Astrocyte (in vitro differentiated cells and primary cell): ENCODE measurements at regions not wholly inside any gene's neighbourhood (a gene's known extent, or its start where the extent isn't known, plus 50 kb on each side); places are given as distances from the start of the nearest gene placed in this dataset.

ENCODE experiments used
- DNase-seq: peaks from one replicate; pipeline ENCODE4 v3.0.0-alpha.2; 2010; ENCODE audit warnings: low read depth
- FAIRE-seq: peaks from 2 replicates; lab custom pipeline; 2011; peaks lifted over from hg19 to GRCh38; lab: Jason Lieb, UNC
- H2AFZ ChIP-seq: 2 replicates; pipeline ENCODE4 v1.6.0; 2012; ENCODE audit warnings: low read depth, low read length, inconsistent platforms
- H3K27ac ChIP-seq: 2 replicates; pipeline ENCODE4 v1.5.1; 2011; ENCODE audit warnings: low read depth, low read length, inconsistent platforms
- H3K27me3 ChIP-seq: 2 replicates; pipeline ENCODE4 v1.6.0; 2011; ENCODE audit warnings: low read length, inconsistent platforms; ENCODE audit not compliant: insufficient read depth
- H3K36me3 ChIP-seq: 2 replicates; pipeline ENCODE4 v1.5.1; 2011; ENCODE audit warnings: low read length, inconsistent platforms; ENCODE audit not compliant: insufficient read depth
- H3K4me1 ChIP-seq: 2 replicates; pipeline ENCODE4 v1.5.1; 2011; ENCODE audit warnings: low read length, inconsistent platforms; ENCODE audit not compliant: insufficient read depth
- H3K4me2 ChIP-seq: 2 replicates; pipeline ENCODE4 v1.6.0; 2012; ENCODE audit warnings: low read length, inconsistent platforms
- H3K4me3 ChIP-seq: 2 replicates; pipeline ENCODE4 v1.5.1; 2011; ENCODE audit warnings: low read depth, mild to moderate bottlenecking, low read length, inconsistent platforms; ENCODE audit not compliant: insufficient read depth
- H3K79me2 ChIP-seq: 2 replicates; pipeline ENCODE4 v1.6.0; 2012; ENCODE audit warnings: mild to moderate bottlenecking, low read length, inconsistent platforms; ENCODE audit not compliant: insufficient read depth
- H3K9ac ChIP-seq: 2 replicates; pipeline ENCODE4 v1.6.0; 2012; ENCODE audit warnings: mild to moderate bottlenecking, low read length, inconsistent platforms
- H3K9me3 ChIP-seq: 2 replicates; pipeline ENCODE4 v1.5.1; 2012; ENCODE audit warnings: low read depth, mild to moderate bottlenecking, low read length, inconsistent platforms; ENCODE audit not compliant: insufficient read depth
- H4K20me1 ChIP-seq: 2 replicates; pipeline ENCODE4 v1.6.0; 2012; ENCODE audit warnings: low read length, inconsistent platforms; ENCODE audit not compliant: insufficient read depth
- H3K27ac Mint-ChIP-seq: one replicate; pipeline ENCODE4 v1.8.0; 2021; ENCODE audit warnings: mild to moderate bottlenecking, mixed read lengths; ENCODE audit not compliant: unreplicated experiment
- H3K27me3 Mint-ChIP-seq: one replicate; pipeline ENCODE4 v1.8.0; 2021; ENCODE audit warnings: low read depth, mixed read lengths; ENCODE audit not compliant: unreplicated experiment
- H3K36me3 Mint-ChIP-seq: one replicate; pipeline ENCODE4 v1.8.0; 2021; ENCODE audit warnings: low read depth, mixed read lengths; ENCODE audit not compliant: unreplicated experiment
- H3K4me1 Mint-ChIP-seq: one replicate; pipeline ENCODE4 v1.8.0; 2021; ENCODE audit warnings: low read depth, mixed read lengths; ENCODE audit not compliant: unreplicated experiment
- H3K4me3 Mint-ChIP-seq: one replicate; pipeline ENCODE4 v1.8.0; 2021; ENCODE audit warnings: mild to moderate bottlenecking, moderate library complexity, mixed read lengths; ENCODE audit not compliant: unreplicated experiment
- H3K9me3 Mint-ChIP-seq: one replicate; pipeline ENCODE4 v1.8.0; 2021; ENCODE audit warnings: mild to moderate bottlenecking, mixed read lengths; ENCODE audit not compliant: unreplicated experiment
- EZH2 ChIP-seq: IDR thresholded peaks from 2 replicates; pipeline ENCODE4 v1.6.1; 2012; ENCODE audit warnings: mild to moderate bottlenecking, low read length, inconsistent platforms; ENCODE audit not compliant: insufficient read depth
- TF ChIP-seq, protein P1 (sequence below): IDR thresholded peaks from 2 replicates; pipeline ENCODE4 v1.5.1; 2011; ENCODE audit warnings: low read depth, mild to moderate bottlenecking, inconsistent platforms, low read length, moderate library complexity; ENCODE audit not compliant: insufficient read depth

DNA sequence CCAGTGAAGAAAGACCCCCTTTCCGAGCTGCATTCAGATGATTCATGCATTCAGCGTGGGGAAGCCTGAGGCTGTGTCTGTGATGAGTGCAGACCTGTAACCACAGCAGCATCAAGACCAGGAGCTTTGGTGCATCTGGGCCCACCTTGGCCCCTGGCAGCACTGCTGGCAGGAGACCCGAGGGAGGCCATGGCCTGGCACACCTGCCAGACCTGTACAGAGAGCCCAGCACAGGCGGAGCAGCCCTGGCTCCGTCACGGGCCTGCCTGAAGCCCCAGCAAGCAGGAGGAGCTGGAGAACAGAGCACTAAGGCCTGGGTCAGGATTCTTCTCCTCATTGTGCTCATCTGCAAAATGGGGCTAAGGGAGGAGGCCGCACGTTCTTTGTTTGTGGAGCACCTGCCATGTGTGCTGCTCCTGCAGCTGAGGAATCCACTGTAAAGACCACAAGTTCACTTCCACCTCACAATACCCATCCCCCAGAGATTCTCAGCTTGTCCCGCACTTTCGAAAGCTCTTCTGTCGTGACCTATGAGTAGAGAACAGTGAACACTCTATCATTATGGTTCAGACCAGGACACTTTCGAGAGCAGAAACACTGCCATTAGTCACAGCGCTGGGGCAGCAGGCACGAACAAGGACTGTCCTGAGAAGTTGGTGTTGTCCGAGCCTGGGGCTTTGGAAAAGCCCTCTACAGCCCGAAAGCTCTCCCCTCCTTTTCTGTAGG lies 144.4 kb upstream of the CST7 start:
- peaks cover 2% of the 10 kb centered on the region for H3K36me3 Mint-ChIP-seq

DNA sequence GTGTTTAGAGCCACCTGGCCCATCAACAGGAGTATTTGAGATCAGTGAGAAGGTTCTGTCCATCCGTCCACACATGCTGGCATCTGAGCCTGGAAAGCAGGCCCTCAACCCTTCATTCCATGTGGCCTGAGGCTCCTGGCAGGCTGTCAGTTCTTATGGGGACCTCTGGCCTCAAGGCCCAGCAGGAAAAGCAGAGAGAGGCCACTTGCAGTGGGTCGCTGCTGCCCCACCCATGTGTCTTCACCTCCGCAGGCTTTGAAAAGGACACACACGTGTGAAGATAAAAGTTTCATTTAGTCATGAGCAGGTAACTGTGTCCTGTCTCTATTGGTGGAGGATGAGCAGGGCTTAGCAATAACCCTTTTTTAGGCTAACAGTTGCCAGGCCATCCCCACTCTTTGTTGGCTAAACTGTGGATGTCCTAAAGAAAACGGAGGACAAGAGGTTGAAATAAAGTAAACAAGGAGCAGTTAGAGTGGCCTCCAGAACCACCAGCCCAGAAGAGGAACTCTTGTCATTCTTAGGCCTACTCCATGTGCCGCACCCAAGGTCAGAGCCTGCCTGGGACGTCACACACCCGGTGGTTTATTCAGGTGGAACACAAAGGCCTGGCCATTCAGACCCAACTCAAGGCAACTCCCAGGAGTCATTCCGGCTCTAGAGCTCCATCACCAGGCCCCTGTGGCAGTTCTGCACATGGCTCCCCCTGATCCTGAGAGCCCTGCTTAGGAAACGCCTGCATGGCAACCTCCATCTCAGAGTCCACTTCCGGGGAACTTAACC lies 143.4 kb upstream of the CST7 start:
- no peak for DNase-seq
- Mint-ChIP-seq H3K27me3 (peaks cover 38% of the 10 kb centered on the region), H3K4me1 (peaks cover 4% of the 10 kb centered on the region), H3K27ac (no peak overlapping the region), H3K9me3 (peaks cover 2% of the 10 kb centered on the region), H3K36me3 (peaks cover 2% of the 10 kb centered on the region), H3K4me3 (no peak overlapping the region)
- H4K20me1 ChIP-seq = no peaks in the 10 kb centered on the region
- no peak overlapping the region for H3K4me2 ChIP-seq
- H2AFZ ChIP-seq = no peak overlapping the region
- H3K27ac ChIP-seq = no peak overlapping the region
- H3K27me3 ChIP-seq = no peaks in the 10 kb centered on the region
- no peak for FAIRE-seq
- no peak for TF ChIP-seq EZH2
- TF ChIP-seq, protein P1, sequence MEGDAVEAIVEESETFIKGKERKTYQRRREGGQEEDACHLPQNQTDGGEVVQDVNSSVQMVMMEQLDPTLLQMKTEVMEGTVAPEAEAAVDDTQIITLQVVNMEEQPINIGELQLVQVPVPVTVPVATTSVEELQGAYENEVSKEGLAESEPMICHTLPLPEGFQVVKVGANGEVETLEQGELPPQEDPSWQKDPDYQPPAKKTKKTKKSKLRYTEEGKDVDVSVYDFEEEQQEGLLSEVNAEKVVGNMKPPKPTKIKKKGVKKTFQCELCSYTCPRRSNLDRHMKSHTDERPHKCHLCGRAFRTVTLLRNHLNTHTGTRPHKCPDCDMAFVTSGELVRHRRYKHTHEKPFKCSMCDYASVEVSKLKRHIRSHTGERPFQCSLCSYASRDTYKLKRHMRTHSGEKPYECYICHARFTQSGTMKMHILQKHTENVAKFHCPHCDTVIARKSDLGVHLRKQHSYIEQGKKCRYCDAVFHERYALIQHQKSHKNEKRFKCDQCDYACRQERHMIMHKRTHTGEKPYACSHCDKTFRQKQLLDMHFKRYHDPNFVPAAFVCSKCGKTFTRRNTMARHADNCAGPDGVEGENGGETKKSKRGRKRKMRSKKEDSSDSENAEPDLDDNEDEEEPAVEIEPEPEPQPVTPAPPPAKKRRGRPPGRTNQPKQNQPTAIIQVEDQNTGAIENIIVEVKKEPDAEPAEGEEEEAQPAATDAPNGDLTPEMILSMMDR = no peak
- no peak overlapping the region for H3K4me3 ChIP-seq
- no peaks in the 10 kb centered on the region for H3K4me1 ChIP-seq
- H3K36me3 ChIP-seq = no peaks in the 10 kb centered on the region
- H3K79me2 ChIP-seq = no peaks in the 10 kb centered on the region
- H3K9me3 ChIP-seq = no peaks in the 10 kb centered on the region
- H3K9ac ChIP-seq = no peak overlapping the region

More for the DNA sequence above, 144.4 kb upstream of the CST7 start:
- Histone ChIP-seq H3K9ac (no peak overlapping the region), H3K4me1 (no peaks in the 10 kb centered on the region), H3K27ac (no peak overlapping the region), H2AFZ (no peak overlapping the region), H3K9me3 (no peaks in the 10 kb centered on the region), H3K79me2 (no peaks in the 10 kb centered on the region), H3K27me3 (no peaks in the 10 kb centered on the region), H4K20me1 (no peaks in the 10 kb centered on the region), H3K4me2 (no peak overlapping the region), H3K4me3 (no peak overlapping the region), H3K36me3 (no peaks in the 10 kb centered on the region)
- no peak overlapping the region for H3K4me3 Mint-ChIP-seq
- FAIRE-seq (no peak), DNase-seq (no peak)
- H3K27me3 Mint-ChIP-seq = peaks cover 38% of the 10 kb centered on the region
- H3K9me3 Mint-ChIP-seq = peaks cover 4% of the 10 kb centered on the region
- H3K27ac Mint-ChIP-seq = no peak overlapping the region
- peaks cover 4% of the 10 kb centered on the region for H3K4me1 Mint-ChIP-seq
- TF ChIP-seq EZH2 = no peak
- TF ChIP-seq, protein P1 = no peak
